SK-N-SH (cell line): ENCODE measurements at regions not wholly inside any gene's neighbourhood (a gene's known extent, or its start where the extent isn't known, plus 50 kb on each side); places are given as distances from the start of the nearest gene placed in this dataset.

Experiments used
- CHD2 ChIP-seq: fragments of 150-350 bp; IDR thresholded peaks from 2 replicates; pipeline ENCODE4 v1.6.1; 2018; ENCODE audit warnings: low read length; ENCODE audit not compliant: partially characterized antibody
- CTCF ChIP-seq: fragments of 200-600 bp; sonication (generic); IDR thresholded peaks from 2 replicates; pipeline ENCODE4 v1.6.1; 2017; ENCODE audit warnings: antibody characterized with exemption, mild to moderate bottlenecking, moderate library complexity
- ELF1 ChIP-seq: IDR thresholded peaks from 2 replicates; pipeline ENCODE4 v1.4.0; 2012
- EP300 ChIP-seq, 2 experiments: IDR thresholded peaks; 2 replicates each; pipeline versions ENCODE4 v1.4.0 to v1.6.1; 2012; ENCODE audit warnings: borderline replicate concordance in 1 of 2, low read depth in 1 of 2, low read length in 1 of 2
- EZH2phosphoT487 ChIP-seq: fragments of 200-600 bp; sonication (generic); IDR thresholded peaks from 2 replicates; pipeline ENCODE4 v1.6.1; 2017; ENCODE audit warnings: low read depth, mixed run types, mild to moderate bottlenecking, antibody characterized with exemption, moderate library complexity, borderline replicate concordance
- FOXJ3 ChIP-seq: sonication (generic); formaldehyde crosslinking; IDR thresholded peaks from 2 replicates; pipeline ENCODE4 v1.5.1; 2020; ENCODE audit warnings: mild to moderate bottlenecking, missing genetic modification reagents
- GATA2 ChIP-seq: sonication (generic); formaldehyde crosslinking; IDR thresholded peaks from 2 replicates; pipeline ENCODE4 v1.5.0; 2020; ENCODE audit warnings: mild to moderate bottlenecking, missing genetic modification reagents
- MAX ChIP-seq: IDR thresholded peaks from 2 replicates; pipeline ENCODE4 v1.4.0; 2012; ENCODE audit warnings: low read depth
- POLR2AphosphoS5 ChIP-seq: IDR thresholded peaks from 2 replicates; pipeline ENCODE4 v1.6.1; 2012; ENCODE audit warnings: low read depth, low read length
- RFX5 ChIP-seq: IDR thresholded peaks from 2 replicates; pipeline ENCODE4 v1.6.1; 2012; ENCODE audit warnings: mild to moderate bottlenecking, improper control_type of control experiment, low read length
- USF1 ChIP-seq: IDR thresholded peaks from 2 replicates; pipeline ENCODE4 v1.4.0; 2012; ENCODE audit warnings: low read depth, borderline replicate concordance
- YY1 ChIP-seq: IDR thresholded peaks from 2 replicates; pipeline ENCODE4 v1.4.0; 2012; ENCODE audit warnings: low read depth, mild to moderate bottlenecking

- TF ChIP-seq CTCF (no peak), POLR2AphosphoS5 (no peak), EZH2phosphoT487 (no peak), ELF1 (no peak), CHD2 (no peak), GATA2 (CRISPR knock-in tag) (no peak), YY1 (no peak), RFX5 (no peak), FOXJ3 (CRISPR knock-in tag) (no peak), MAX (no peak), EP300 (IDR thresholded peaks at IDR 0.05; ENCODE audit: borderline replicate concordance in 1 of 2, low read depth in 1 of 2, low read length in 1 of 2) (no peak), USF1 (no peak)
Measured at GRCh38 chr3:193982258-193982659, 153.7 kb upstream of the HES1 start.
